HFFc6 (cell line): ENCODE measurements at regions not wholly inside any gene's neighbourhood (a gene's known extent, or its start where the extent isn't known, plus 50 kb on each side); places are given as distances from the start of the nearest gene placed in this dataset.

ENCODE experiments used
- DNase-seq: peaks from one replicate; pipeline ENCODE4 v3.0.0-alpha.2; 2018
- H3K27ac Mint-ChIP-seq: 2 replicates; pipeline ENCODE4 v1.8.0; 2020; ENCODE audit warnings: mild to moderate bottlenecking, mixed read lengths
- H3K27me3 Mint-ChIP-seq: 2 replicates; pipeline ENCODE4 v1.8.0; 2021; ENCODE audit warnings: mild to moderate bottlenecking, moderate library complexity, mixed read lengths; ENCODE audit not compliant: insufficient read depth
- H3K36me3 Mint-ChIP-seq: 2 replicates; pipeline ENCODE4 v1.8.0; 2021; ENCODE audit warnings: low read depth, mixed read lengths
- H3K4me1 Mint-ChIP-seq: 2 replicates; pipeline ENCODE4 v1.8.0; 2020; ENCODE audit warnings: low read depth, mixed read lengths
- H3K4me3 Mint-ChIP-seq: 2 replicates; pipeline ENCODE4 v1.8.0; 2020; ENCODE audit warnings: mild to moderate bottlenecking, moderate library complexity, mixed read lengths
- H3K9me3 Mint-ChIP-seq: 2 replicates; pipeline ENCODE4 v1.8.0; 2020; ENCODE audit warnings: mild to moderate bottlenecking, mixed read lengths
- CTCF ChIP-seq: fragments of 200-600 bp; sonication (generic); IDR thresholded peaks from 2 replicates; pipeline ENCODE4 v1.5.0; 2021; ENCODE audit warnings: antibody characterized with exemption, mild to moderate bottlenecking

GRCh38 chr3:152156880-152157279 is 111.8 kb upstream of the MBNL1 start:
- no peaks in the 10 kb centered on the region for H3K36me3 Mint-ChIP-seq
- H3K27me3 Mint-ChIP-seq: no peaks in the 10 kb centered on the region
- H3K27ac Mint-ChIP-seq: no peak overlapping the region; the same call in 1 of the 2 replicates
- H3K9me3 Mint-ChIP-seq: no peaks in the 10 kb centered on the region
- peaks cover 54% of the 10 kb centered on the region for H3K4me1 Mint-ChIP-seq
- TF ChIP-seq CTCF: no peak
- no peak for DNase-seq
- no peak overlapping the region for H3K4me3 Mint-ChIP-seq

- Mint-ChIP-seq H3K9me3 (no peaks in the 10 kb centered on the region), H3K4me1 (peaks cover 54% of the 10 kb centered on the region), H3K4me3 (no peak overlapping the region), H3K36me3 (no peaks in the 10 kb centered on the region), H3K27me3 (no peaks in the 10 kb centered on the region), H3K27ac (peak overlapping the region; percentile 1; the same call in 1 of the 2 replicates)
- no peak for DNase-seq
- TF ChIP-seq CTCF: no peak
These were observed 111.4 kb upstream of the MBNL1 start for GRCh38 chr3:152157337-152157736.

- TF ChIP-seq CTCF: no peak
- peak overlapping the region; percentile 53; the same call in 1 of the 2 replicates for H3K4me3 Mint-ChIP-seq
These were observed 109.4 kb upstream of the MBNL1 start for GRCh38 chr3:152159328-152159727.

GRCh38 chr3:152160350-152161011 is 108.2 kb upstream of the MBNL1 start:
- Mint-ChIP-seq H3K4me1 (peaks cover 49% of the 10 kb centered on the region), H3K9me3 (no peaks in the 10 kb centered on the region), H3K4me3 (no peak overlapping the region), H3K27ac (peak overlapping the region; percentile 15), H3K27me3 (no peaks in the 10 kb centered on the region), H3K36me3 (peaks cover 7% of the 10 kb centered on the region; the same call in 1 of the 2 replicates)
- DNase-seq: no peak
- no peak for TF ChIP-seq CTCF

More at GRCh38 chr3:152159328-152159727, 109.4 kb upstream of the MBNL1 start:
- H3K36me3 Mint-ChIP-seq: 0 out of 2 replicates have a peak, but pooled peaks cover under 1% of the 10 kb centered on the region
- H3K27me3 Mint-ChIP-seq: no peaks in the 10 kb centered on the region
- H3K9me3 Mint-ChIP-seq: no peaks in the 10 kb centered on the region
- H3K4me1 Mint-ChIP-seq: peaks cover 54% of the 10 kb centered on the region
- DNase-seq: peak; percentile 78
- H3K27ac Mint-ChIP-seq: peak overlapping the region; percentile 68; the same call in 1 of the 2 replicates

- no peak overlapping the region for H3K4me3 Mint-ChIP-seq
These were observed 96.3 kb upstream of the MBNL1 start for GRCh38 chr3:152172460-152172859.

More at GRCh38 chr3:152172460-152172859, 96.3 kb upstream of the MBNL1 start:
- Mint-ChIP-seq H3K36me3 (peaks cover 9% of the 10 kb centered on the region; the same call in 1 of the 2 replicates), H3K27ac (no peak overlapping the region), H3K27me3 (no peaks in the 10 kb centered on the region), H3K4me1 (peaks cover 48% of the 10 kb centered on the region), H3K9me3 (no peaks in the 10 kb centered on the region)
- TF ChIP-seq CTCF: no peak
- DNase-seq: no peak
